Urinary bladder (tissue), 3 donors: ENCODE measurements at regions not wholly inside any gene's neighbourhood (a gene's known extent, or its start where the extent isn't known, plus 50 kb on each side); places are given as distances from the start of the nearest gene placed in this dataset.

Experiments
- DNase-seq: peaks from one replicate; pipeline ENCODE4 v3.0.0-alpha.2; 2015; ENCODE audit errors: extremely low spot score
- H3K27ac ChIP-seq: one replicate; pipeline ENCODE4 v1.5.1; 2013; ENCODE audit warnings: low read depth, mild to moderate bottlenecking, moderate library complexity
- H3K36me3 ChIP-seq: one replicate; pipeline ENCODE4 v1.6.1; 2013; ENCODE audit warnings: mild to moderate bottlenecking, moderate library complexity; ENCODE audit not compliant: insufficient read depth
- H3K4me1 ChIP-seq: one replicate; pipeline ENCODE4 v1.6.1; 2013; ENCODE audit warnings: mild to moderate bottlenecking, moderate library complexity; ENCODE audit not compliant: insufficient read depth
- H3K4me3 ChIP-seq: one replicate; pipeline ENCODE4 v1.5.1; 2013; ENCODE audit warnings: low read depth, low read length
- WGBS: extraction: QIAGEN DNeasy Blood & Tissue Kit; methylation state at CpG from one replicate; pipeline ENCODE4 v1.1.7; 2013; 5-methylcytosine and 5-hydroxymethylcytosine counted together
- donor health status: healthy with polysubstance abuse.
- donor health status: healthy.

DNA sequence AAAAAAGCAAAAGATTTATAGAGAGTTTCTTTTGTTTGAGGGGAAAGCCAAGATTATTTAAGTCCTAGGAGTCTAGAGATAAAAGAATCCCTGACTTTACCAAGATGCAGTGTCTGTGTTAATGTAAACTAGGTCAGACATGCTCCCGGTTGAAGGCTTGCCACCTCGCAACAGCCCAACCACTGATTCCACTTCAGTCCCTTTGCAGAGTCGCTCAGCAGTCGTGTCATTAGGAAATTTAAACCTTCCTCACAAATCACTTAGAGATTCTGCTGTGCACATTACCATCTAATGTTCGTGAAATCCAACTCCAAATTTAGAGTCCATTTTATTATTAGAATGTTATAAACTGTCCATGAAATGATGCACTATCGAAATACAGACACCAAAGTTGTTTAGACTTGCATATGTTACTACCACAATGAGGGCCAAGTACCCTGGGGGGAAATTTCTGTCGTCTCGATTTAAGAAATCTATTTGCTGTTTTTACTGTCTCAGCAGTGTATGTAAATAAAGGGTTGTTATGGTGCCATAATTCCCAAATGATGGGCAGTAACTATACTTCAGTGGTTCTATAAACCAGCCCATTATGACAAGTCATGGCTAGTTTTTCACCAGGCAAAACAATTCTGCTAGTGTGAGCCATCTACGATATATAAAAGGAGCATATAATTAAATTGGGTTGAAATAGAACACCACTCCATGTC, 101.4 kb upstream of the MTNR1B start:
- Histone ChIP-seq H3K4me3 (no peak overlapping the region), H3K27ac (no peak overlapping the region), H3K36me3 (no peaks in the 10 kb centered on the region), H3K4me1 (no peaks in the 10 kb centered on the region)
- DNase-seq: no peak
- WGBS: 49% methylated on average over 9 of the region's 9 CpGs

DNA sequence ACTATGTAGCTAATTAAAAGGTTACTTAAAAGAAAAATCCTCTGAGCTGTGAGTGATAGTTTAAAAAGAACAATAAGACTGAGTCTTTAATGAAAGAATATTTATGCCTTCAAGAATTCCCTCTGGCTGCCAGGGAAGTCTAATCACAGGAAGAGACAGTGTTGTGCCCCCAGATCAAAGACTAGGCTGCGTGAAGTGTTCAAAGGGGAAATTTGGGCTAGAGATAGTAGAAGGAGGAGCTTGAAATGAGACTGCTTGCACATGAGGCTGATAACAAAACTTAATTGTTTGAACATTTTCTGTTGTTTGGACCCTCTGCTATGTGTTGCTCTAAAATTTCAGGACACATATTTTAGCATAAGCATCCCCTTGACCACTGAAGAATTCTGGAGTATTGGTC, 99.7 kb upstream of the MTNR1B start:
- Histone ChIP-seq H3K36me3 (no peaks in the 10 kb centered on the region), H3K4me1 (no peaks in the 10 kb centered on the region), H3K27ac (no peak overlapping the region), H3K4me3 (no peak overlapping the region)
- WGBS: 68% methylated on average over 1 of the region's 1 CpG
- no peak for DNase-seq

DNA sequence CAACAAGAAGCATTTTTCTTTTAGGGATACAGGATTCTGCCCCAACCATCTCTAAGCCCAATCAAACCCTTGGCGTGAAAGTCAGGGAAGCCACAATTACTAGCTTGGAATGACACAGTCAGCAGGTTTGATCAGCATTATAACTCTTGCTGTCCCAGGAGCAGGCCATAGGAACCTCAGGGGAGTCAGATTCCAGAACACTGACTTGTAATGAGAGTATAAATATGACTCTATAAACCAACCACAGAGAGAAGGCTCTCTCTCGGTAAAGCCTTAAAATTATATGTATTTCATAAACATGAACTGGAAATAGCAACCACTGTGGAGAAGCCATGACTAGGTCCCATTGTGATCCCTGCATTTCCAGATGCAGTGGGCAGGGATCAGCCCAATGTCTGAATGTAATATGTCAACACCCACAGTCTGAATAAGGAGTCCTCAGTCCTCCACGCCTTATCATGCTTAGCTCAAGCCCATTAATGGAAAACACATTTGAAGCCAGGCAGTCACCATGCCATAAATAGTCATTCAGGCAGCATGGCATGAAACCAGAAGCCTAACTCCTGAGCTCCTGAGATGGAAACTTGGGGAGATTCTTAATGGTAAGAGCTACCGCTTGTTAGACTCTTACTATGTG, 99.1 kb upstream of the MTNR1B start:
- 83% methylated on average over 4 of the region's 4 CpGs for WGBS
- Histone ChIP-seq H3K27ac (no peak overlapping the region), H3K36me3 (no peaks in the 10 kb centered on the region), H3K4me1 (no peaks in the 10 kb centered on the region), H3K4me3 (no peak overlapping the region)
- DNase-seq: no peak

DNA sequence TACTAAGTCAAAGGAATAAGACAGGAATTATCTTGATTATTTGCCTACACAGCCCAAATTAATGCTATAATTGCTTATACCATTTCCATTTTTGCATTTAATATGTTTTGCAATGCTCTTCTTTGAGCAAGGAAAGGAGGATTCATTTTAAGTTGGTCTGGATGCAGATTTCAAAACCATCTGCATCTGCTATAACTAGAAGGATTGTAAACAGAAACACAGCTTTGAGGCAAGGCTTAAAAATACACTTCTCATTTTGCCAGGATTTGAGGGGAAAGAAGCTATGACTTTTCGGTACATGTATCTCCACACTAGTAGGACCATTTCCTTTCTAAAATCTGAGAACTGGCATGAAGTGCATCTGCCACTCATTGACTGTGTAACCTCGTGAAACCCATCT, 95.9 kb upstream of the MTNR1B start:
- Histone ChIP-seq H3K27ac (no peak overlapping the region), H3K4me3 (no peak overlapping the region), H3K4me1 (no peaks in the 10 kb centered on the region), H3K36me3 (no peaks in the 10 kb centered on the region)
- DNase-seq: no peak
- 78% methylated on average over 2 of the region's 2 CpGs for WGBS

DNA sequence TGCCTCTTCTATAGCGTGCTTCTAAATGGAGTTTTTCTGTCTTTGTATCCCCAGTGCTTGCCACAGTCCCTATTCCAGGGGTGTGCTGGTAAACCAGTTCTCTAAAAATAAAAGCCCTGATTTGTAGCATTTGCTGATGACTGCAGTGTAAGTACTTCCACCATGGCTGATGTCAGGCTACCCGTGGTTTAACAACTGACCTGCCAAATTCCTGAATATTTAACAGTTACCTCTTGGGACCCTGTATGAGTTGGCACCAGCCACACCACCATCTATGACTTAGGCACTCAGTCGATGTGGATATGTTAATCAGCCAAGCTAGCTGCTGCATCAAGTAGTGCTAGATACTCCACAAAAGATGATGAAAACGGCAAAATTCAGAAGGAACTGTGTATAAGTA, 94.0 kb upstream of the MTNR1B start:
- H3K4me1 ChIP-seq: no peaks in the 10 kb centered on the region
- H3K4me3 ChIP-seq: no peak overlapping the region
- no peaks in the 10 kb centered on the region for H3K36me3 ChIP-seq
- 90% methylated on average over 4 of the region's 4 CpGs for WGBS
- DNase-seq: no peak
- H3K27ac ChIP-seq: no peak overlapping the region

DNA sequence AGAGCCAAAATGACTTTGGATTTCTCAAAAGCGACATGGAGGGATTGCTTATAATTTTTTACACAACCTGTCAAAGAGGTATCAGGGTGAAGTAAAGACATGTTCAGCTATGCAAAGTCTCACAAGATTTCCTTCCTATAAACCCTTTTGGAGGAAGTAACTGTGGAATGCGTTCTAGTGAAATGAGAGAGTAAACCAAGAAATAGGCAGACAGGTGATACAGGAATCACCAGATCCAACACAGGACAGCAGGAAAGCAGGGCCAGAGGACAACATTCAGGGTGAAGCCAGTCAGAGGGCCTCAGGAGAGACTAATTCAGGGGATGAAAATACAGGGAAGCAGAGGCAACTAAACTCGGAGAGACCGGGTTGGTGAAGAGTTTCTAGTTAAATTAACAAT, 90.4 kb upstream of the MTNR1B start:
- no peak for DNase-seq
- WGBS: 84% methylated on average over 4 of the region's 4 CpGs
- H3K4me3 ChIP-seq: no peak overlapping the region

DNA sequence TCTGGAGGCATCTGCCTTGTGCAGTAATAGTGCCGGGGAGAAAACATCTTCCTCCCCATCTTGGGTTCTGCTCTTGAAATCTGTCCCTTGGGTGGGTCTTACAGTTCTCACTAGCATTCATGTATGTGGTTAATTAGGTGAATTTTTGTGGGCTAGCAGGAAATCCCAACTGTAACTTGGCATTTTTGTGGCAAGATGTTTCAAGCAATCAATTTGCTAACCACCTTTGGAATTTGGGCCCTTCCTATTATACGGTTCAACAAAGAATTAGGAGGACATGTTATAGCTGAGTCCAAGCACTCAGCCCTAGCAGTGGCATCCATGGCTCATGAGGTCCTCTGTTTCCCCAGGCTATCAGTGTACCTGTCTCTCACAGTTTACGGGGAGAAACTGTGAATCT, 89.1 kb upstream of the MTNR1B start:
- Histone ChIP-seq H3K4me3 (no peak overlapping the region), H3K27ac (no peak overlapping the region), H3K36me3 (no peaks in the 10 kb centered on the region), H3K4me1 (no peaks in the 10 kb centered on the region)
- 92% methylated on average over 3 of the region's 3 CpGs for WGBS
- DNase-seq: no peak

More for the DNA sequence above, 90.4 kb upstream of the MTNR1B start:
- H3K4me1 ChIP-seq: no peaks in the 10 kb centered on the region
- no peaks in the 10 kb centered on the region for H3K36me3 ChIP-seq
- no peak overlapping the region for H3K27ac ChIP-seq

DNA sequence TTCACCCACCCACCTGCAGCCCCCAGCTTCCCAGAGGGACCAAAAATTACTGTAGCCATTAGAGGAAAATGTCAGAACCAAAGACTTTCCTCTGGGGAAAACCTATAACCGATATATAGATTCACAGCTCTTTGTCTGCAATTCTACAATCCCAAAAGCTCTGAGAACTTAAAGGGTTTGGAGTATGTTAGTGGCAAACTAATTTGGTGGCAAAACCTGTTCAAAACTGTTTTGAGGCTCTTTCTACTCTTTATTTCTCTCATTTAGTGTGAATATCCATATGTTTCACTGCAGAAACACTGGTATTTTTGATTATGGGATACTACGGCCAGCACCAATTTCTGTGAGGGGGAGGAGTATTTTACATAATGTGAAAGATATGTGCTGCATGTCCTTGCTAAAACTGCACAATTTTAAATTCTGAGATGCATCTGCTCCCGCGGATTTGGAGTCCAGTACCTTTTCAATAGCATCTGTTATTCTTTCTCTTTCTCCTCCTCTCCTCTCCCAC, 87.5 kb upstream of the MTNR1B start:
- H3K4me1 ChIP-seq: no peaks in the 10 kb centered on the region
- 94% methylated on average over 4 of the region's 4 CpGs for WGBS

DNA sequence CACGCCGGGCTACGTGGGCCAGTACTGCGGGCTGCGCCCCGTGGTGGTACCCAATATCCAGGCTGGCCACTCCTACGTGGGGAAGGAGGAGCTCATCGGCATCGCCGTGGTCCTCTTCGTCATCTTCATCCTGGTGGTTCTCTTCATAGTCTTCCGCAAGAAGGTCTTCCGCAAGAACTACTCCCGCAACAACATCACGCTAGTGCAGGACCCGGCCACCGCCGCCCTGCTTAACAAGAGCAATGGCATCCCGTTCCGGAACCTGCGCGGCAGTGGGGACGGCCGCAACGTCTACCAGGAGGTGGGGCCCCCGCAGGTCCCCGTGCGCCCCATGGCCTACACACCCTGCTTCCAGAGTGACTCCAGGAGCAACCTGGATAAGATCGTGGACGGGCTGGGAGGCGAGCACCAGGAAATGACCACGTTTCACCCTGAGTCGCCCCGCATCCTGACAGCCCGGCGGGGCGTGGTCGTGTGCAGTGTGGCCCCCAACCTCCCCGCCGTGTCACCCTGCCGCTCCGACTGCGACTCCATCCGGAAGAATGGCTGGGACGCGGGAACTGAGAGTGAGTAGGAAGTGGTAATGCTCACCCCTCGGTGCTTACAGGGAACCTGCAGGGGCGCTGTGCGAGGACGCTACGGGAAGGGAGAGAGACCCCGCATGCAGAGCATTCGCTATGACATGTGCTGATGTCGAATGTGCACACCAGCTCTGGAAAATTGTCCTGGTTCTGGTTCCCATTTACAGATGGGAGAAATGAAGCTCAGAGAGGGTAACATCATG, 86.4 kb upstream of the MTNR1B start:
- 97% methylated on average over 54 of the region's 54 CpGs for WGBS
- Histone ChIP-seq H3K4me1 (no peaks in the 10 kb centered on the region), H3K4me3 (no peak overlapping the region), H3K36me3 (no peaks in the 10 kb centered on the region), H3K27ac (no peak overlapping the region)
- DNase-seq: no peak

More for the DNA sequence above, 87.5 kb upstream of the MTNR1B start:
- H3K4me3 ChIP-seq: no peak overlapping the region
- no peak overlapping the region for H3K27ac ChIP-seq
- no peak for DNase-seq
- H3K36me3 ChIP-seq: no peaks in the 10 kb centered on the region

DNA sequence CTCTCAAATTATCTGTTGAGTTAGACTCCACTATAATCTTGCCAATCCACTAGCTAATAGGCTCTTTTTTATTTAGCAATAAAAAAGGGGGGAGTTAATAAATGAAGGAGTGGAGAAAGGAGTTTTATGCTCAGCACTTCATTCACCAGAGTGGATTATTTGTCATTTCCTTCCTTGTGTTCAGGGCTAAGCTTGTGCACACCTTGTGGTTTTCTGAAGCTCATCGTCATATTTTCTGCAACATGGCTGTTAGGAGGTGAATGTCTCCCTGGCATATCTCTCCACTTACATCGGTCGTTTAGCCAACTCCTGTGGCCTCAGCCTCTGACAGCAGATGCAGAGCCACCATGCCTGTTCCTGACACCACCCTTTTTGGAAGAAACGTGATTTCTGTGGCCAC, 83.9 kb upstream of the MTNR1B start:
- no peak for DNase-seq
- Histone ChIP-seq H3K4me1 (no peaks in the 10 kb centered on the region), H3K27ac (no peak overlapping the region), H3K36me3 (no peaks in the 10 kb centered on the region), H3K4me3 (no peak overlapping the region)
- WGBS: 63% methylated on average over 4 of the region's 4 CpGs

DNA sequence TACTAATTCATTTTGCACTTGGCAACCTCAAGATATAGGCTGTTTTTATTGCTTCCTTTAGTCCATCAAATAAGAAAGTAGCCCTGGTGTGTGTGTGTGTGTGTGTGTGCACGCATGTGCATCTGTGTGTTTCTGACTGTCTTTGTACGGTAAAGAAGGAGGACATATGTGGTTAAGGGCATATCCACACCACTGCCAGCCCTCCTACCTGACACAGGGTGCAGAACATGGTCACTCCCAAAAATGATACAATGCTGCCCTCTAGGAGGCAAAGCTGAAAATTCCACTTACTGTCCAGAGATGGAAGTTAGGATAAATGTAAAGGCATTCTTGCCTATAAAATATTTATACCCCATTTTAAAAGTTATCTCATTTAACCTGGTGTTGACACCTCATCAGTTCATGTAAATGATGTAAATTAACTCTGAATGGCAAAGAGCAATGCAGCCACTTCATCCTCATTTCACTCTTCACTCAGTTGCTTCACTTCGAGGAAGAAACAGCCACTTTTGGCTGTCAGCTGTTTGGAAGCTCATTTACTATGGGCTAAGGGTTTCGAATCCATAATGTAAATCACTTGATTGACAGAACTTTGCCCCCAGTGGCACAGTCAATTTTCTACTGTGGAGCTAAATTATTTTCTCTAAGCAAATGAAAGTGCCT, 83.1 kb upstream of the MTNR1B start:
- Histone ChIP-seq H3K4me3 (no peak overlapping the region), H3K4me1 (no peaks in the 10 kb centered on the region), H3K27ac (no peak overlapping the region), H3K36me3 (no peaks in the 10 kb centered on the region)
- peak; percentile 59 for DNase-seq
- 17% methylated on average over 4 of the region's 4 CpGs for WGBS

DNA sequence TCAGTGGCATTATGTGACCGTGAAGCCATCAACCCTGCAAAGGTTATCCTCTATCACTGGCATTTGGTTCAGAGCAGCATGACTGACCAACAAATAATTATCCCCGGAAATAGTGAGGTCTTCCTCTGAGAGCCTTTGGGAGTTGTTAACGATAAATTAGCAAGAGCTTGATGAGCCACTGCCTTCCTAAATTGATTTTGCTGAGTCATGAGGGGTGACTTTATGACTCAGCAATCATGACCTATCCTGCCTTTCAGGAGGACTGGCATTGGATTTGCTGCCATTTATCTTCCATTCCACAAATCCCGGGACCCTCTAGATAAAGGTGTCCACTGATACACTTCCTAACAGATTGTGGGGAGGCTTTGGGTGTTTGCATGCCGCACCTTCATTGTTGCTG, 80.8 kb upstream of the MTNR1B start:
- DNase-seq: no peak
- H3K36me3 ChIP-seq: no peaks in the 10 kb centered on the region
- no peaks in the 10 kb centered on the region for H3K4me1 ChIP-seq
- H3K27ac ChIP-seq: no peak overlapping the region
- 75% methylated on average over 5 of the region's 5 CpGs for WGBS
- no peak overlapping the region for H3K4me3 ChIP-seq

DNA sequence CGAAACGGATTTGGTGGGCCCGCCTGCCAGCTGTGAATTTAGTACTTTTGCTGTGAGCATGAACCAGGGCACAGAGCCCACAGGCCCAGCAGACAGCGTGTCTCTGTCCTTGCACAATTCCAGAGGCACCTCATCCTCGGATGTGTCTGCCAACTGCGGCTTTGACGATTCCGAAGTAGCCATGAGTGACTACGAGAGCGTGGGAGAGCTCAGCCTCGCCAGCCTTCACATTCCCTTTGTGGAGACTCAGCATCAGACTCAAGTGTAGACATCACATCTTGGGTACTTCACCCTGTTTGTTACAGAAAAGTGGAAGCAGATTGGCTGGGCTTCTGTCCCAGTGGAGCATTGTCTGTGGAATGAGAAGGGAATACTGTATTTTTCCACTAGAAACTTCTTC, 78.6 kb upstream of the MTNR1B start:
- Histone ChIP-seq H3K27ac (no peak overlapping the region), H3K36me3 (no peaks in the 10 kb centered on the region), H3K4me3 (no peak overlapping the region), H3K4me1 (no peaks in the 10 kb centered on the region)
- DNase-seq: no peak
- 90% methylated on average over 11 of the region's 11 CpGs for WGBS
